Dendritic cell treated with granulocyte-macrophage colony-stimulating factor and Interleukin-4, amounts not matched to agents 40 ng/mL and 50 ng/mL, for 4 days (primary cell): ENCODE measurements at regions not wholly inside any gene's neighbourhood (a gene's known extent, or its start where the extent isn't known, plus 50 kb on each side); places are given as distances from the start of the nearest gene placed in this dataset.
A peak's percentile ranks its signal among the peaks of the same experiment; 100 is the strongest.

Experiments
- H3K27ac Mint-ChIP-seq: one replicate; pipeline ENCODE4 v1.8.0; 2022; ENCODE audit warnings: mild to moderate bottlenecking, mixed read lengths
- H3K27me3 Mint-ChIP-seq: one replicate; pipeline ENCODE4 v1.8.0; 2022; ENCODE audit warnings: mild to moderate bottlenecking, mixed read lengths
- H3K36me3 Mint-ChIP-seq: one replicate; pipeline ENCODE4 v1.8.0; 2022; ENCODE audit warnings: low read depth, mixed read lengths
- H3K4me1 Mint-ChIP-seq: one replicate; pipeline ENCODE4 v1.8.0; 2022; ENCODE audit warnings: low read depth, mixed read lengths
- H3K4me3 Mint-ChIP-seq: one replicate; pipeline ENCODE4 v1.8.0; 2022; ENCODE audit warnings: mild to moderate bottlenecking, moderate library complexity, mixed read lengths
- H3K9me3 Mint-ChIP-seq: one replicate; pipeline ENCODE4 v1.8.0; 2022; ENCODE audit warnings: mixed read lengths
- intact Hi-C: fragments of 100-400 bp; cut with micrococcal nuclease; formaldehyde crosslinking; loops from one replicate; pipeline ENCODE4 v1.15.0; 2022

- H3K27ac Mint-ChIP-seq, result peak overlapping the region; percentile 41
- H3K36me3 Mint-ChIP-seq, result no peaks in the 10 kb centered on the region
- no peaks in the 10 kb centered on the region for H3K9me3 Mint-ChIP-seq
- peaks cover 79% of the 10 kb centered on the region for H3K4me1 Mint-ChIP-seq
- H3K27me3 Mint-ChIP-seq, result no peaks in the 10 kb centered on the region
- H3K4me3 Mint-ChIP-seq, result no peak overlapping the region
- intact Hi-C loops, result no loop called here
Measured at GRCh38 chr3:16797831-16798230, 86.9 kb upstream of the PLCL2 start.

GRCh38 chr3:16798738-16799137 lies 86.0 kb upstream of the PLCL2 start:
- Mint-ChIP-seq H3K4me3 (no peak overlapping the region), H3K27me3 (no peaks in the 10 kb centered on the region), H3K36me3 (no peaks in the 10 kb centered on the region), H3K9me3 (no peaks in the 10 kb centered on the region), H3K27ac (peak overlapping the region; percentile 71), H3K4me1 (peaks cover 79% of the 10 kb centered on the region)
- intact Hi-C loops, result no loop called here

DNA sequence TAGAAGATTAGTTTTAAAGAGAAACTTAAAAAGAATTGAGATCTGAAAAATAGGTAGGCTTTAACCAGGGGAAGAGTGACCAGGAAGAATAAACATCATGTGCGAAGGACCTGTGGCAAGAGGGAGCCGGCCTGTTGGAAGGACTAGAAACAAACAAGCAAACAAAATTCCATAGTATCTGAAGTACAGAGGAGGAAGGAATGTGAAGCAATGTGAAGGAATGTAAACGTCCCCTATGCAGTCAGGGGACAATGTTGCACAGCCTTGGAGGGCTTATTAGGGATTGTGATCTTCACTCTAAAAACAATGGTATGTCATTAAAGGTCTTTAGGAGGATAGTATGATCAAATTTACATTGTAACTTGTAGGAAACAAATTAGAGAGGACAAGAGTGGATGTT lies 84.4 kb upstream of the PLCL2 start:
- H3K27ac Mint-ChIP-seq, result peak overlapping the region; percentile 71
- intact Hi-C loops, result loop anchor here (5.0 kb wide), 1 partner anchor 47 kb away; no protein-coding TSS in a partner anchor
- no peaks in the 10 kb centered on the region for H3K27me3 Mint-ChIP-seq
- no peaks in the 10 kb centered on the region for H3K9me3 Mint-ChIP-seq
- H3K4me3 Mint-ChIP-seq, result no peak overlapping the region
- H3K36me3 Mint-ChIP-seq, result no peaks in the 10 kb centered on the region
- peaks cover 86% of the 10 kb centered on the region for H3K4me1 Mint-ChIP-seq

GRCh38 chr3:16801223-16801622 lies 83.5 kb upstream of the PLCL2 start:
- Mint-ChIP-seq H3K4me1 (peaks cover 88% of the 10 kb centered on the region), H3K36me3 (no peaks in the 10 kb centered on the region), H3K27ac (peak overlapping the region; percentile 71), H3K27me3 (no peaks in the 10 kb centered on the region), H3K9me3 (no peaks in the 10 kb centered on the region), H3K4me3 (no peak overlapping the region)
- intact Hi-C loops, result loop anchor here (5.0 kb wide), 1 partner anchor 46 kb away; no protein-coding TSS in a partner anchor

DNA sequence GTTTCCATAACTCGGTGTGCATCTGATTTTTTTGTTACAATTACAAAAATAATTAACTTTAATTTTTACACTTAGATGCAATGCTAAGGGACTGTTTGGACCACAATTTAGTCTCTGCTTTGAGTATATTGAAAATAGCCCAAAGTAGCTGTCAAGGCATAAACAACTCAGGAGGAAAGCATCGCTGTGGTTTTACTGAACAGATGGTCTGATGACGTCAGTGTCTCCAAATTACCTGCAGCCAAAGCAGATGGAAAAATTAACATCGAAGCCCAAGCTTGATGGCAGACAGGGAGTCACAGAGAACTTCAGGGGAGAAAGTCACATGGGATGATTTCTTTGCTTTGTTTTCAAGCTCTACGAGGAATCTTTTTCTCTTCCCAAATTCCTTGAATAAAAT lies 83.1 kb upstream of the PLCL2 start:
- H3K27ac Mint-ChIP-seq, result peak overlapping the region; percentile 71
- H3K27me3 Mint-ChIP-seq, result no peaks in the 10 kb centered on the region
- H3K36me3 Mint-ChIP-seq, result no peaks in the 10 kb centered on the region
- intact Hi-C loops, result loop anchor here (5.0 kb wide), 1 partner anchor 46 kb away; no protein-coding TSS in a partner anchor
- H3K4me3 Mint-ChIP-seq, result no peak overlapping the region
- no peaks in the 10 kb centered on the region for H3K9me3 Mint-ChIP-seq
- H3K4me1 Mint-ChIP-seq, result peaks cover 86% of the 10 kb centered on the region

- Mint-ChIP-seq H3K4me3 (peak overlapping the region; percentile 26), H3K4me1 (peaks cover 79% of the 10 kb centered on the region), H3K27ac (peak overlapping the region; percentile 71), H3K9me3 (no peaks in the 10 kb centered on the region), H3K36me3 (no peaks in the 10 kb centered on the region), H3K27me3 (no peaks in the 10 kb centered on the region)
- intact Hi-C loops, result loop anchor here (5.0 kb wide), 1 partner anchor 45 kb away; no protein-coding TSS in a partner anchor
Measured at GRCh38 chr3:16802389-16802788, 82.4 kb upstream of the PLCL2 start.

DNA sequence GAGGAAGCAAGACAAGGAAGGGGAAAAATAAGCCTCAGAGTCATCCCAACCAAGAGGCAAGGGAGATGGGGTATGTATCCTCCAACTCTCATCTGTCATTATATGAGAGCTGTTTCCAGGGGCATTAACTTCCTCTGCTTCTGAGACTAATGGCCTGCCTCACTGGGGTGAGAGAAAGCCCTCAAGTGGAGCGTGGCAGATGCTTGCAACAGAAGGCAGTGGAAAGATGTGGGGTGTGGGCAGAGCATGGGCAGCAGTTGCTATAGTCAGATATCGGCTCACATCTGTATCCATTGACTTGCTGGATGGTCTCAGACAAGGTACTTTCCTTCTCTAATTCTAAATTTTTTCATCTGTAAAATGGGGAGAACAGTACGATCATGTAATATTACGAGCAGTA lies 81.7 kb upstream of the PLCL2 start:
- intact Hi-C loops, result loop anchor here (5.0 kb wide), 1 partner anchor 44 kb away; no protein-coding TSS in a partner anchor
- H3K36me3 Mint-ChIP-seq, result no peaks in the 10 kb centered on the region
- peaks cover 73% of the 10 kb centered on the region for H3K4me1 Mint-ChIP-seq
- peak overlapping the region; percentile 71 for H3K27ac Mint-ChIP-seq
- no peak overlapping the region for H3K4me3 Mint-ChIP-seq
- H3K27me3 Mint-ChIP-seq, result no peaks in the 10 kb centered on the region
- H3K9me3 Mint-ChIP-seq, result no peaks in the 10 kb centered on the region

DNA sequence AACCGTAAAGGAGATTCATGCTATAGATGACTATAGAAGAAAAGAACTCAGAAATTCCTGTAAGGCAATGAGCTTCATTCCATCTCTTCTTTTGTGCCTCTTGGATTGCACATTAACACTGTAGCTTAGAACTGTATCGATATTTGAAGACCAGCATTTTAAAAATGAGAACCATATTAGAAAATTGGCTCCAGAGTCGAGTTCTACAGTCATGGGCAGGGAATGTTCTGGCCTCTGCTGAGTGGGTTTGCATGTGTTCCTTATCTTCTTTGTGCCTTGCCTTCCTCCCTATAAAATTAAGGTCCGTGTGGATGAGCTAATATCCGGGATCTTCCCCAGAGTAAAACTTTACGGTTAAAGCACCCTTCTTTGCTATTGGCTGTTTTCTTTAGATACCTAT lies 77.4 kb upstream of the PLCL2 start:
- no peaks in the 10 kb centered on the region for H3K27me3 Mint-ChIP-seq
- intact Hi-C loops, result no loop called here

DNA sequence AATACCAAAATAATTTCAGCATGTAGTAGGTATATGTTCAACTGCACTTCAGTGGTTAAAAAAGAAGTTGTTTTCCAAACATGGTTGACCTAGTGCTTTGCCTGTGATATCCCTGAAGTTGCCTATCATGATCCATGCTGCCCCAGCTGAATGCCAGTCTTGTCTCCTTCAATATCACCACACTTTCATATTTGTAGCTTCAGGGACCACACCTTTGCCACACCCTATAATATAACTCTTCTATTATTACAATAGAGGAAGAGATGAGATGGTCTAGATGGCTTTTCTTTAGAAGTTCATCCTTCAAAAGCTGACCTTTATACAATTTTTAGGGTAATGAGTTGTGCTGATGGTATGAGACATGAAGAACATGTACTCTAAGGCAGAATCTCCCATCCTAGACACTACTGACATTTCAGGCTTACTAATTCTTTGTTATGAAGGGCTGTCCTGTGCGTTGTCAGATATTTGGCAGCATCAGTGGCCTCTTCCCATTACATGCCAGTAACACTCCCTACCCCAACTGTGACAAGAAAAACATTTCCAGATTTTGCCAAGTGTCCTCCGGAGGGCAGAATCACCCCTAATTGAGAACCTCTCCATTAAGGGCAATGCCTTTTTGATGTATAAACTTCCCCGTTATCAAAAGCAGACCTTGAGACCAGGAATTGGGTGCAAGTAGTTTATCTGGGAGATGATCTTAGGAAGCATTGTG lies 76.2 kb upstream of the PLCL2 start:
- peaks cover 25% of the 10 kb centered on the region for H3K4me1 Mint-ChIP-seq
- H3K27me3 Mint-ChIP-seq, result no peaks in the 10 kb centered on the region

More for the DNA sequence above, 77.4 kb upstream of the PLCL2 start:
- H3K9me3 Mint-ChIP-seq, result no peaks in the 10 kb centered on the region
- H3K36me3 Mint-ChIP-seq, result no peaks in the 10 kb centered on the region
- no peak overlapping the region for H3K27ac Mint-ChIP-seq
- no peak overlapping the region for H3K4me3 Mint-ChIP-seq
- peaks cover 37% of the 10 kb centered on the region for H3K4me1 Mint-ChIP-seq

GRCh38 chr3:16809482-16809881 lies 75.3 kb upstream of the PLCL2 start:
- Mint-ChIP-seq H3K27ac (no peak overlapping the region), H3K9me3 (no peaks in the 10 kb centered on the region), H3K4me1 (peaks cover 16% of the 10 kb centered on the region), H3K36me3 (no peaks in the 10 kb centered on the region), H3K27me3 (no peaks in the 10 kb centered on the region), H3K4me3 (no peak overlapping the region)
- intact Hi-C loops, result no loop called here

More for the DNA sequence above, 76.2 kb upstream of the PLCL2 start:
- H3K9me3 Mint-ChIP-seq, result no peaks in the 10 kb centered on the region
- no peak overlapping the region for H3K4me3 Mint-ChIP-seq
- intact Hi-C loops, result no loop called here
- H3K27ac Mint-ChIP-seq, result no peak overlapping the region
- H3K36me3 Mint-ChIP-seq, result no peaks in the 10 kb centered on the region

DNA sequence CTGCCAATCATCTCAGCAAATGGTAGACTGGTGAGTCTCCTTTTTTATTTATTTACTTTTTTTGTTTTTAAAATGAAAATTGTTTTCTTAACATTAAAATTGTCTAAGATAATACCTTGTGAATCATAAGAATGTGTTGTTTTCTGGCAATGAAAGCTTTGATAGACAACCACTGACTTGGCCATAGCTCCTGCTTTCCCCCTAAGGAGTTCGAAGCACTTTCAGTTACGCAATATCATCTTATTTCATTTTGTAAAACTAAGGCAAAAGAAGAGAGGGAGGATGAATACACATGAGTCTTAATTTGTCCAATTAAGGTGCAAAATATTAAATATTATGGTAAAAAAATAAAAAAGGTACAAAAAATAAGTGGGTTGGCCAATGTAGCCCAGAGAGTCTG lies 74.8 kb upstream of the PLCL2 start:
- no peaks in the 10 kb centered on the region for H3K9me3 Mint-ChIP-seq
- no peaks in the 10 kb centered on the region for H3K27me3 Mint-ChIP-seq
- peaks cover 11% of the 10 kb centered on the region for H3K4me1 Mint-ChIP-seq
- no peak overlapping the region for H3K4me3 Mint-ChIP-seq
- H3K27ac Mint-ChIP-seq, result no peak overlapping the region
- no peaks in the 10 kb centered on the region for H3K36me3 Mint-ChIP-seq
- intact Hi-C loops, result no loop called here

- Mint-ChIP-seq H3K27me3 (no peaks in the 10 kb centered on the region), H3K4me3 (no peak overlapping the region), H3K4me1 (peaks cover 4% of the 10 kb centered on the region), H3K27ac (no peak overlapping the region), H3K36me3 (no peaks in the 10 kb centered on the region), H3K9me3 (no peaks in the 10 kb centered on the region)
- intact Hi-C loops, result no loop called here
Measured at GRCh38 chr3:16810593-16811367, 74.0 kb upstream of the PLCL2 start.

DNA sequence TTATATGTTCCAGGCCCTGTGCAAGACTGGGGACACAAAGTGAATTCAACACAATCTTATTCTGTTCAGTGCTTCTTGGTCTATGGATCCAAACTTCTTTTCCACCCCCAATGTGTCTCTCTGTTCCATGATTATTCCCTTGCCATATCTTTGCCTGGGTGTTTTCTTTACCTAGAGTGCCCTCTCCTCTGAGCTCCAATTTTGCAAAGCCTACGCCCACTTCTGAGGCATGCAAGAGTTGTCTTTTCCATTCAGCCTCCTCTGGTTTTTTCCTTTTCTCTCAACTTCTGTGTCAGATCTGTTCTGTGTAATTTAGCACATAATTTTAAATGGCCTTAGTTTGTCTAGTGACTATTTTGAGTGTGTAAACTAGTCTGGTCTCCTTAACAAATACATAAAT lies 72.8 kb upstream of the PLCL2 start:
- Mint-ChIP-seq H3K4me3 (no peak overlapping the region), H3K36me3 (no peaks in the 10 kb centered on the region), H3K9me3 (no peaks in the 10 kb centered on the region), H3K4me1 (no peaks in the 10 kb centered on the region), H3K27me3 (no peaks in the 10 kb centered on the region), H3K27ac (no peak overlapping the region)
- intact Hi-C loops, result no loop called here

DNA sequence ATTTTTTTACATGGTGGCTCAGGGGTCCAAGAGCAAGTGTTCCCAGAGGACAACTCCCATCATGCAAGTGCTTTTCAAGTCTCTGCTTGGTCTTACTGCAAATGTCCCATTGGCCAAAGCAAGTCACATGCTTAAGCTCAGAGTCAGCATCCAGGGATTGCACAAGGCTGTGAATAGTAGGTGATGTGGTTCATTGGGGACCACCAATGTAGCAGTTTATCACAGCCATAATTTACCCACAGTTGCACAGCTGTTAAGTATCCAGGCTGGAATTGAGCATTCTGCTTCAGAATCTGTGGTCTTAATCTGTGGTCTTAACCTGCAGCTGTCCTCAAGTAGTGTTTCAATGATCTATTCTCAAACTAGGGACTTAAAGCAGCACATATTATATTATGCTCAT lies 71.4 kb upstream of the PLCL2 start:
- H3K36me3 Mint-ChIP-seq, result no peaks in the 10 kb centered on the region
- H3K4me3 Mint-ChIP-seq, result no peak overlapping the region
- no peaks in the 10 kb centered on the region for H3K9me3 Mint-ChIP-seq
- no peaks in the 10 kb centered on the region for H3K27me3 Mint-ChIP-seq
- intact Hi-C loops, result no loop called here
- no peaks in the 10 kb centered on the region for H3K4me1 Mint-ChIP-seq
- no peak overlapping the region for H3K27ac Mint-ChIP-seq
